Bronchial epithelial cell (primary cell): ENCODE measurements at regions not wholly inside any gene's neighbourhood (a gene's known extent, or its start where the extent isn't known, plus 50 kb on each side); places are given as distances from the start of the nearest gene placed in this dataset.

Experiments
- DNase-seq: peaks from one replicate; pipeline ENCODE4 v3.0.0-alpha.2; 2010; ENCODE audit warnings: low read depth
- FAIRE-seq: peaks from 2 replicates; lab custom pipeline; 2011; peaks lifted over from hg19 to GRCh38; lab: Jason Lieb, UNC
- H3K27me3 ChIP-seq: 2 replicates; pipeline ENCODE4 v1.5.1; 2011; ENCODE audit warnings: low read length; ENCODE audit not compliant: control insufficient read depth, insufficient read depth
- H3K36me3 ChIP-seq: 2 replicates; pipeline ENCODE4 v1.5.1; 2011; ENCODE audit warnings: low read length; ENCODE audit not compliant: control insufficient read depth, insufficient read depth
- H3K4me3 ChIP-seq: 2 replicates; pipeline ENCODE4 v1.5.1; 2011; ENCODE audit warnings: mild to moderate bottlenecking, low read depth, low read length, control low read depth
- CTCF ChIP-seq: IDR thresholded peaks from 2 replicates; pipeline ENCODE4 v1.5.1; 2011; ENCODE audit warnings: mild to moderate bottlenecking, moderate library complexity, low read length, control low read depth, inconsistent platforms; ENCODE audit not compliant: insufficient read depth, severe bottlenecking

GRCh38 chr17:33987162-33987561 lies 267.9 kb upstream of the CCL2 start:
- Histone ChIP-seq H3K27me3 (no peaks in the 10 kb centered on the region), H3K36me3 (no peaks in the 10 kb centered on the region), H3K4me3 (no peak overlapping the region)
- DNase-seq: no peak
- FAIRE-seq: no peak
- no peak for TF ChIP-seq CTCF

- DNase-seq (no peak), FAIRE-seq (no peak)
- no peak overlapping the region for H3K4me3 ChIP-seq
- no peaks in the 10 kb centered on the region for H3K27me3 ChIP-seq
- no peaks in the 10 kb centered on the region for H3K36me3 ChIP-seq
- no peak for TF ChIP-seq CTCF
These were observed 265.5 kb upstream of the CCL2 start for GRCh38 chr17:33989361-33990148.

GRCh38 chr17:33990943-33991706 lies 264.0 kb upstream of the CCL2 start:
- Histone ChIP-seq H3K27me3 (no peaks in the 10 kb centered on the region), H3K36me3 (no peaks in the 10 kb centered on the region), H3K4me3 (no peak overlapping the region)
- FAIRE-seq (no peak), DNase-seq (no peak)
- TF ChIP-seq CTCF: no peak

GRCh38 chr17:33992113-33992512 lies 263.0 kb upstream of the CCL2 start:
- TF ChIP-seq CTCF: no peak
- FAIRE-seq: no peak

GRCh38 chr17:34000639-34001038 lies 254.4 kb upstream of the CCL2 start:
- FAIRE-seq (no peak), DNase-seq (no peak)
- no peak for TF ChIP-seq CTCF
- no peaks in the 10 kb centered on the region for H3K36me3 ChIP-seq
- no peaks in the 10 kb centered on the region for H3K27me3 ChIP-seq
- no peak overlapping the region for H3K4me3 ChIP-seq

More at GRCh38 chr17:33992113-33992512, 263.0 kb upstream of the CCL2 start:
- DNase-seq: no peak
- Histone ChIP-seq H3K4me3 (no peak overlapping the region), H3K36me3 (no peaks in the 10 kb centered on the region), H3K27me3 (no peaks in the 10 kb centered on the region)
